SK-N-SH (cell line): ENCODE measurements at regions not wholly inside any gene's neighbourhood (a gene's known extent, or its start where the extent isn't known, plus 50 kb on each side); places are given as distances from the start of the nearest gene placed in this dataset.
A peak's percentile ranks its signal among the peaks of the same experiment; 100 is the strongest.

Experiments used
- CTCF ChIA-PET: fragments of 300-600, 350-600 bp; formaldehyde crosslinking; extraction: SDS; loops from one replicate; lab custom pipeline; 2021; lab: Yijun Ruan, JAX
- POLR2A ChIA-PET: fragments of 350-600 bp; sonication (Branson Sonifier 250); formaldehyde crosslinking; extraction: SDS; loops from one replicate; lab custom pipeline; 2020; ENCODE audit warnings: antibody characterized with exemption, inconsistent platforms; lab: Yijun Ruan, JAX
- DNase-seq: peaks from one replicate; pipeline ENCODE4 v3.0.0; 2012
- H2AFZ ChIP-seq: fragments of 200-600 bp; sonication (generic); 2 replicates; pipeline ENCODE4 v1.8.1; 2016; ENCODE audit warnings: antibody characterized with exemption, mild to moderate bottlenecking, low read depth
- H3F3A ChIP-seq: fragments of 200-600 bp; sonication (generic); replicated peaks from 2 replicates; pipeline ENCODE3; 2016; ENCODE audit warnings: antibody characterized with exemption, mild to moderate bottlenecking; ENCODE audit not compliant: insufficient read depth
- H3K27ac ChIP-seq, 2 experiments: fragments of 200-500 bp in 1 of 2; fragments of 200-600 bp in 1 of 2; sonication (Bioruptor generic) in 1 of 2; sonication (generic), shearing (Covaris generic) in 1 of 2; 2 replicates each; pipeline versions ENCODE4 v1.5.1 to v1.6.1; 2014 to 2016; ENCODE audit warnings: low read depth in 2 of 2, inconsistent platforms in 1 of 2, low read length in 1 of 2, mild to moderate bottlenecking in 1 of 2, mixed read lengths in 1 of 2
- H3K27me3 ChIP-seq: fragments of 200-600 bp; sonication (generic), shearing (Covaris generic); 2 replicates; pipeline ENCODE4 v1.6.1; 2016; ENCODE audit warnings: mixed run types; ENCODE audit not compliant: insufficient read depth
- H3K36me3 ChIP-seq, 2 experiments: fragments of 200-500 bp in 1 of 2; fragments of 200-600 bp in 1 of 2; sonication (Bioruptor generic) in 1 of 2; sonication (generic) in 1 of 2; replicated peaks in 1 of 2; 2 replicates each; pipeline versions ENCODE3 to v1.5.1; 2014 to 2016; ENCODE audit warnings: low read length in 1 of 2, mild to moderate bottlenecking in 1 of 2; ENCODE audit not compliant: insufficient read depth in 2 of 2, control insufficient read depth in 1 of 2
- H3K4me1 ChIP-seq, 2 experiments: fragments of 200-500 bp in 1 of 2; fragments of 200-600 bp in 1 of 2; sonication (Bioruptor generic) in 1 of 2; sonication (generic), shearing (Covaris generic) in 1 of 2; 2 replicates each; pipeline versions ENCODE4 v1.5.1 to v1.6.1; 2014 to 2016; ENCODE audit warnings: low read depth in 1 of 2, low read length in 1 of 2, mixed run types in 1 of 2; ENCODE audit not compliant: insufficient read depth in 2 of 2, control insufficient read depth in 1 of 2
- H3K4me2 ChIP-seq: fragments of 200-600 bp; sonication (generic), shearing (Covaris generic); 2 replicates; pipeline ENCODE4 v1.6.1; 2017; ENCODE audit warnings: mixed run types
- H3K4me3 ChIP-seq, 2 experiments: fragments of 200-500 bp in 1 of 2; fragments of 200-600 bp in 1 of 2; sonication (Bioruptor generic) in 1 of 2; sonication (generic), shearing (Covaris generic) in 1 of 2; 2 replicates each; pipeline versions ENCODE4 v1.5.1 to v1.8.1; 2014 to 2016; ENCODE audit warnings: low read depth in 2 of 2, inconsistent platforms in 1 of 2, low read length in 1 of 2, mild to moderate bottlenecking in 1 of 2, mixed read lengths in 1 of 2, moderate library complexity in 1 of 2
- H3K79me2 ChIP-seq: fragments of 200-600 bp; sonication (generic); 2 replicates; pipeline ENCODE4 v1.8.1; 2017; ENCODE audit warnings: mild to moderate bottlenecking; ENCODE audit not compliant: insufficient read depth
- H3K9ac ChIP-seq: fragments of 200-600 bp; sonication (generic); 2 replicates; pipeline ENCODE4 v1.6.1; 2017; ENCODE audit warnings: mixed run types
- H3K9me2 ChIP-seq: fragments of 200-600 bp; sonication (generic); 2 replicates; pipeline ENCODE4 v1.6.1; 2017; ENCODE audit warnings: mixed run types
- H3K9me3 ChIP-seq: fragments of 200-600 bp; sonication (generic); 2 replicates; pipeline ENCODE4 v1.6.1; 2017; ENCODE audit warnings: mixed run types, mild to moderate bottlenecking, moderate library complexity
- H4K20me1 ChIP-seq: fragments of 200-600 bp; sonication (generic); 2 replicates; pipeline ENCODE4 v1.6.1; 2017; ENCODE audit warnings: mild to moderate bottlenecking, mixed run types; ENCODE audit not compliant: insufficient read depth
- ELF1 ChIP-seq: IDR thresholded peaks from 2 replicates; pipeline ENCODE4 v1.4.0; 2012
- FOSL2 ChIP-seq: IDR thresholded peaks from 2 replicates; pipeline ENCODE4 v1.4.0; 2012; ENCODE audit warnings: low read depth, mild to moderate bottlenecking, moderate library complexity, borderline replicate concordance
- FOXJ3 ChIP-seq: sonication (generic); formaldehyde crosslinking; IDR thresholded peaks from 2 replicates; pipeline ENCODE4 v1.5.1; 2020; ENCODE audit warnings: mild to moderate bottlenecking, missing genetic modification reagents
- FOXM1 ChIP-seq: IDR thresholded peaks from 2 replicates; pipeline ENCODE4 v1.4.0; 2012; ENCODE audit warnings: low read depth, mild to moderate bottlenecking
- GABPA ChIP-seq: IDR thresholded peaks from 2 replicates; pipeline ENCODE4 v1.4.0; 2012; ENCODE audit warnings: low read depth, mild to moderate bottlenecking
- JUND ChIP-seq: IDR thresholded peaks from 2 replicates; pipeline ENCODE4 v1.4.0; 2012
- MEF2A ChIP-seq: IDR thresholded peaks from 2 replicates; pipeline ENCODE4 v1.4.0; 2012; ENCODE audit warnings: low read depth, borderline replicate concordance
- MXI1 ChIP-seq: IDR thresholded peaks from 2 replicates; pipeline ENCODE4 v1.6.1; 2012; ENCODE audit warnings: mild to moderate bottlenecking, low read depth, low read length, improper control_type of control experiment
- NFIC ChIP-seq: IDR thresholded peaks from 2 replicates; pipeline ENCODE4 v1.4.0; 2012; ENCODE audit warnings: borderline replicate concordance
- NRF1 ChIP-seq: IDR thresholded peaks from 2 replicates; pipeline ENCODE4 v1.6.1; 2012; ENCODE audit warnings: low read depth, mild to moderate bottlenecking, low read length
- POLR2AphosphoS5 ChIP-seq: IDR thresholded peaks from 2 replicates; pipeline ENCODE4 v1.6.1; 2012; ENCODE audit warnings: low read depth, low read length
- RFX5 ChIP-seq: IDR thresholded peaks from 2 replicates; pipeline ENCODE4 v1.6.1; 2012; ENCODE audit warnings: mild to moderate bottlenecking, improper control_type of control experiment, low read length
- RXRA ChIP-seq: IDR thresholded peaks from 2 replicates; pipeline ENCODE4 v1.4.0; 2012; ENCODE audit warnings: low read depth, mild to moderate bottlenecking, borderline replicate concordance
- TAF1 ChIP-seq: IDR thresholded peaks from 2 replicates; pipeline ENCODE4 v1.6.1; 2012; ENCODE audit warnings: low read depth, mild to moderate bottlenecking, low read length, moderate library complexity, borderline replicate concordance
- TCF12 ChIP-seq: IDR thresholded peaks from 2 replicates; pipeline ENCODE4 v1.4.0; 2012
- TEAD4 ChIP-seq: IDR thresholded peaks from 2 replicates; pipeline ENCODE4 v1.4.0; 2012; ENCODE audit warnings: mild to moderate bottlenecking, borderline replicate concordance; ENCODE audit not compliant: insufficient read depth
- YY1 ChIP-seq: IDR thresholded peaks from 2 replicates; pipeline ENCODE4 v1.4.0; 2012; ENCODE audit warnings: low read depth, mild to moderate bottlenecking
- WGBS: methylation state at CpG from one replicate; pipeline ENCODE4 v1.1.6; 2017; ENCODE audit warnings: low lambda C conversion rate; 5-methylcytosine and 5-hydroxymethylcytosine counted together
- TF ChIP-seq, protein P1 (sequence below): IDR thresholded peaks from 2 replicates; pipeline ENCODE4 v1.4.0; 2012; ENCODE audit warnings: low read depth, borderline replicate concordance
- TF ChIP-seq, protein P2 (sequence below): fragments of 200-600 bp; sonication (generic); IDR thresholded peaks from 2 replicates; pipeline ENCODE4 v1.6.1; 2017; ENCODE audit warnings: antibody characterized with exemption, mild to moderate bottlenecking, moderate library complexity
- TF ChIP-seq, protein P3 (sequence below): fragments of 150-350 bp; IDR thresholded peaks from 2 replicates; pipeline ENCODE4 v1.6.1; 2017; ENCODE audit warnings: antibody characterized with exemption, low read length, low read depth, borderline replicate concordance
- TF ChIP-seq, protein P4 (sequence below): IDR thresholded peaks from 2 replicates; pipeline ENCODE4 v1.4.0; 2012; ENCODE audit warnings: low read depth

DNA sequence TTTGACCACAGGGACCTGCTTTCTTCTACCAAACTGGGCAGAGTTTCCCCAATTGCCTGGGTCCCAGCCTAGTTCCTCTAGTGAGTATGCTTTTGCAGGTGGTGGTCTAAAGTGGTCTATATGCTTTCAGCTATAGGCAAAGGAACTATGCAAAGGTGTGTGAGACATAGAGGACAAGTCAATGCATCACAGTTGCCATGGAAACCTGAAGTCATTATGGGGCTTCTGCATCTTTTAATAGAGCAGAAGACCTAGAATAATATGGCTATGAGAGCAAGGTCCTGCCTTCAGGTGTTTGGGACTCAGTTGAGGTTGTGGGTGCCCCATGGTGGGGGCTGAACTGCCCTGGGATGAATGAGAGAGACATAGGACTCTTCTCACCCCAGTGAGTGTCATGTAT, 92.1 kb upstream of the RAB40AL start (continued):
- TF ChIP-seq FOXM1 (no peak), ELF1 (no peak), MXI1 (no peak)

DNA sequence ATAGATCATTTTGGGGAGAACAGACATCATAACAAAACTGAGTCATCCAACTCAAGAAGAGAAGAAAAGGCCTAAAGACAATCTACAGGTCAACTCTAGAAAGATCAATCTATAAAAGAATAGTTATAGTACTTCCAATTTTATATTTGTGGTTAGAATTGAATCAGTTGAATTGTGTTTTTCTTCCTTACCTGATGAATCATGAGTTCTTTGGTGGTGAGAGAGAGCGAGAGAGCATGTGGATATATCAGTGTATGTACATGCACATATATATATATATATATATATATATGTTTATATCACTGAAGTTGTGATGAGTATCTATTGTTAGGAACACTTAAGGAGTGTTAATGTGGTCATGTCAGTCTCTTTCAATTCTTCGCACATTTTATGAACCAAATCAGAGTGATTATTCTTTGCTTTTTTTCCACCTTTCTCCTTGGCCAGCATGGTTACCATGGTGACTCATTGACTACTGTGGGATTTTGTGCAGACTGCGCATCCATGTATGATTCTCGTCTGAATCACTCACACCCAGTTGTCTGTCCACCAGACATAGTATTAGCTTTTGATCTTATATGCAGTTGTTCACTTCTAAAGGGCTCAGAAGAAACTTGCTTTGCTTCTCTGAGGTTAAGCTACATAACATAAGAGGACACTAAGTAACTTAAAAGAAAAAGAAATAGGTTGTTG, 90.4 kb upstream of the RAB40AL start:
- Histone ChIP-seq H3F3A (peaks cover 24% of the 10 kb centered on the region), H3K4me3 (no peak overlapping the region), H3K4me2 (no peak overlapping the region), H2AFZ (no peak overlapping the region), H3K9me3 (no peaks in the 10 kb centered on the region), H3K27me3 (no peaks in the 10 kb centered on the region), H4K20me1 (no peaks in the 10 kb centered on the region), H3K27ac (peak overlapping the region in 1 of 2 experiments; percentile 78; a peak in 2 of 4 replicates), H3K36me3 (peaks cover 25 to 29% of the 10 kb centered on the region in 2 experiments), H3K9ac (no peak overlapping the region; the same call in 1 of the 2 replicates), H3K79me2 (no peaks in the 10 kb centered on the region), H3K4me1 (no peaks in the 10 kb centered on the region), H3K9me2 (no peaks in the 10 kb centered on the region)
- ChIA-PET POLR2A (no interaction called here), CTCF (interaction anchor here (1.1 kb wide), 1 partner anchor 11 kb away, joined by 3 read pairs; no protein-coding TSS in a partner anchor)
- TF ChIP-seq TEAD4 (no peak), TCF12 (peak; percentile 43; the same call in 1 of the 2 replicates), FOSL2 (peak; percentile 40; the same call in 1 of the 2 replicates)
- DNase-seq: no peak
- WGBS: 56% methylated on average over 4 of the region's 4 CpGs

DNA sequence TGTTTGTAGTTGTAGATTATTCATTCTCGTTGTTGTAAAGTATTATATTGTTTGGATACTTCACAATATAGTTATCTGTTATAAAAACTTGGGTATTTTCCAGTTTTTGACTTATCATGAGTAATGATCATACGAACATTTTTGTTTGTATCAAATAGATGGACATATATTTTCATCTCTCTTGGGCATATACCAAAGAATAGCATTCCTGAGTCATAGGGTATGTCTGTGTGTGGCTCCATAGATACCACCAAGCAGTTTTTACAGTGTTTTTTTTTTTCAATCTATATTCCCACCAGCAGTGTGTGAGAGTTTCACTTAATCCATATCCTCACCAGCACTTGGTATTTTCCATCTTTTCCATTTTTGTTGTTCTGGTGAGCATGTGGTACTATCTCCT, 89.7 kb upstream of the RAB40AL start:
- H3K36me3 ChIP-seq: peaks cover 26% of the 10 kb centered on the region in 2 experiments
- H3F3A ChIP-seq: peaks cover 28% of the 10 kb centered on the region
- no peaks in the 10 kb centered on the region for H4K20me1 ChIP-seq
- no peaks in the 10 kb centered on the region for H3K4me1 ChIP-seq
- peak overlapping the region in 1 of 2 experiments; percentile 78; a peak in 2 of 4 replicates for H3K27ac ChIP-seq
- DNase-seq: no peak
- no peak overlapping the region; the same call in 1 of the 2 replicates for H3K9ac ChIP-seq
- no peaks in the 10 kb centered on the region for H3K27me3 ChIP-seq
- WGBS: 55% methylated on average over 2 of the region's 2 CpGs
- H3K9me2 ChIP-seq: no peaks in the 10 kb centered on the region
- no peaks in the 10 kb centered on the region for H3K79me2 ChIP-seq
- H2AFZ ChIP-seq: no peak overlapping the region
- H3K4me3 ChIP-seq: no peak overlapping the region
- ChIA-PET CTCF (interaction anchor here (1.1 kb wide), 1 partner anchor 11 kb away, joined by 3 read pairs; no protein-coding TSS in a partner anchor), POLR2A (no interaction called here)
- no peaks in the 10 kb centered on the region for H3K9me3 ChIP-seq
- no peak for TF ChIP-seq NRF1
- TF ChIP-seq TCF12: no peak
- TF ChIP-seq, protein P1, sequence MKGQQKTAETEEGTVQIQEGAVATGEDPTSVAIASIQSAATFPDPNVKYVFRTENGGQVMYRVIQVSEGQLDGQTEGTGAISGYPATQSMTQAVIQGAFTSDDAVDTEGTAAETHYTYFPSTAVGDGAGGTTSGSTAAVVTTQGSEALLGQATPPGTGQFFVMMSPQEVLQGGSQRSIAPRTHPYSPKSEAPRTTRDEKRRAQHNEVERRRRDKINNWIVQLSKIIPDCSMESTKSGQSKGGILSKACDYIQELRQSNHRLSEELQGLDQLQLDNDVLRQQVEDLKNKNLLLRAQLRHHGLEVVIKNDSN: no peak
- TF ChIP-seq GABPA: no peak
- TF ChIP-seq, protein P2, sequence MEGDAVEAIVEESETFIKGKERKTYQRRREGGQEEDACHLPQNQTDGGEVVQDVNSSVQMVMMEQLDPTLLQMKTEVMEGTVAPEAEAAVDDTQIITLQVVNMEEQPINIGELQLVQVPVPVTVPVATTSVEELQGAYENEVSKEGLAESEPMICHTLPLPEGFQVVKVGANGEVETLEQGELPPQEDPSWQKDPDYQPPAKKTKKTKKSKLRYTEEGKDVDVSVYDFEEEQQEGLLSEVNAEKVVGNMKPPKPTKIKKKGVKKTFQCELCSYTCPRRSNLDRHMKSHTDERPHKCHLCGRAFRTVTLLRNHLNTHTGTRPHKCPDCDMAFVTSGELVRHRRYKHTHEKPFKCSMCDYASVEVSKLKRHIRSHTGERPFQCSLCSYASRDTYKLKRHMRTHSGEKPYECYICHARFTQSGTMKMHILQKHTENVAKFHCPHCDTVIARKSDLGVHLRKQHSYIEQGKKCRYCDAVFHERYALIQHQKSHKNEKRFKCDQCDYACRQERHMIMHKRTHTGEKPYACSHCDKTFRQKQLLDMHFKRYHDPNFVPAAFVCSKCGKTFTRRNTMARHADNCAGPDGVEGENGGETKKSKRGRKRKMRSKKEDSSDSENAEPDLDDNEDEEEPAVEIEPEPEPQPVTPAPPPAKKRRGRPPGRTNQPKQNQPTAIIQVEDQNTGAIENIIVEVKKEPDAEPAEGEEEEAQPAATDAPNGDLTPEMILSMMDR: no peak
- TF ChIP-seq FOXJ3 (CRISPR knock-in tag): no peak
- TF ChIP-seq RFX5: no peak
- no peak for TF ChIP-seq TEAD4
- TF ChIP-seq POLR2AphosphoS5: no peak
- no peak for TF ChIP-seq MEF2A
- TF ChIP-seq NFIC: no peak
- TF ChIP-seq FOXM1: no peak
- no peak for TF ChIP-seq MXI1
- TF ChIP-seq ELF1: no peak
- no peak for TF ChIP-seq YY1
- TF ChIP-seq TAF1: no peak
- TF ChIP-seq RXRA: no peak
- TF ChIP-seq, protein P3, sequence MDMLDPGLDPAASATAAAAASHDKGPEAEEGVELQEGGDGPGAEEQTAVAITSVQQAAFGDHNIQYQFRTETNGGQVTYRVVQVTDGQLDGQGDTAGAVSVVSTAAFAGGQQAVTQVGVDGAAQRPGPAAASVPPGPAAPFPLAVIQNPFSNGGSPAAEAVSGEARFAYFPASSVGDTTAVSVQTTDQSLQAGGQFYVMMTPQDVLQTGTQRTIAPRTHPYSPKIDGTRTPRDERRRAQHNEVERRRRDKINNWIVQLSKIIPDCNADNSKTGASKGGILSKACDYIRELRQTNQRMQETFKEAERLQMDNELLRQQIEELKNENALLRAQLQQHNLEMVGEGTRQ: no peak
- TF ChIP-seq JUND: no peak
- TF ChIP-seq, protein P4, sequence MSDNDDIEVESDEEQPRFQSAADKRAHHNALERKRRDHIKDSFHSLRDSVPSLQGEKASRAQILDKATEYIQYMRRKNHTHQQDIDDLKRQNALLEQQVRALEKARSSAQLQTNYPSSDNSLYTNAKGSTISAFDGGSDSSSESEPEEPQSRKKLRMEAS: no peak
- no peak overlapping the region for H3K4me2 ChIP-seq
